Liver (tissue), 7 donors: ENCODE measurements at regions not wholly inside any gene's neighbourhood (a gene's known extent, or its start where the extent isn't known, plus 50 kb on each side); places are given as distances from the start of the nearest gene placed in this dataset.

Experiments used
- DNase-seq: peaks from one replicate; pipeline ENCODE4 v3.0.0-alpha.2; 2017; ENCODE audit warnings: low spot score
- H3K27ac ChIP-seq, 2 donors: one replicate each; pipeline ENCODE4 v1.7.0; 2013; ENCODE audit warnings: inconsistent platforms in 2 of 2, low read length in 2 of 2, control low read depth in 1 of 2, low read depth in 1 of 2, mild to moderate bottlenecking in 1 of 2
- H3K27me3 ChIP-seq, 4 donors: one replicate each; pipeline versions ENCODE4 v1.6.1 to v1.7.0; 2013; ENCODE audit warnings: low read length in 3 of 4, inconsistent platforms in 1 of 4, mild to moderate bottlenecking in 1 of 4, moderate library complexity in 1 of 4; ENCODE audit not compliant: control insufficient read depth in 4 of 4, insufficient read depth in 4 of 4
- H3K36me3 ChIP-seq, 4 donors: one replicate each; pipeline versions ENCODE4 v1.6.1 to v1.7.0; 2013; ENCODE audit warnings: low read length in 3 of 4, mild to moderate bottlenecking in 3 of 4, low read depth in 1 of 4, moderate library complexity in 1 of 4; ENCODE audit not compliant: control insufficient read depth in 4 of 4, insufficient read depth in 3 of 4
- H3K4me1 ChIP-seq, 4 donors: one replicate each; pipeline versions ENCODE4 v1.6.1 to v1.7.0; 2013; ENCODE audit warnings: low read length in 3 of 4, mild to moderate bottlenecking in 3 of 4, moderate library complexity in 1 of 4; ENCODE audit not compliant: control insufficient read depth in 4 of 4, insufficient read depth in 4 of 4
- H3K4me3 ChIP-seq, 3 donors: one replicate each; pipeline versions ENCODE4 v1.6.1 to v1.7.0; 2013; ENCODE audit warnings: low read length in 3 of 3, control low read depth in 1 of 3, low read depth in 1 of 3, mild to moderate bottlenecking in 1 of 3
- H3K9ac ChIP-seq, 2 donors: one replicate each; pipeline ENCODE4 v1.7.0; 2013; ENCODE audit warnings: low read length in 2 of 2, mild to moderate bottlenecking in 2 of 2, moderate library complexity in 2 of 2, control low read depth in 1 of 2, low read depth in 1 of 2
- H3K9me3 ChIP-seq, 4 donors: one replicate each; pipeline versions ENCODE4 v1.6.1 to v1.7.0; 2013; ENCODE audit warnings: low read length in 3 of 4; ENCODE audit not compliant: control insufficient read depth in 4 of 4
- ATF3 ChIP-seq: IDR thresholded peaks from 2 replicates; pipeline ENCODE4 v1.6.1; 2016; ENCODE audit warnings: antibody characterized with exemption
- EGR1 ChIP-seq, 2 donors: IDR thresholded peaks; 2 replicates each; pipeline ENCODE4 v1.6.1; 2016 to 2018; ENCODE audit warnings: antibody characterized with exemption in 2 of 2, low read depth in 2 of 2
- GABPA ChIP-seq, 2 donors: IDR thresholded peaks in 1 of 2; conservative IDR thresholded peaks in 1 of 2; 2 replicates each; pipeline ENCODE4 v1.6.1; 2016; ENCODE audit warnings: antibody characterized with exemption in 2 of 2, mild to moderate bottlenecking in 1 of 2, moderate library complexity in 1 of 2
- JUND ChIP-seq, 2 donors: IDR thresholded peaks; 2 replicates each; pipeline ENCODE4 v1.6.1; 2016; ENCODE audit warnings: antibody characterized with exemption in 2 of 2
- REST ChIP-seq: IDR thresholded peaks from 2 replicates; pipeline ENCODE4 v1.6.1; 2016; ENCODE audit warnings: antibody characterized with exemption, mild to moderate bottlenecking
- RXRA ChIP-seq, 2 donors: IDR thresholded peaks; 2 replicates each; pipeline ENCODE4 v1.6.1; 2017 to 2018; ENCODE audit warnings: antibody characterized with exemption in 2 of 2, mild to moderate bottlenecking in 1 of 2
- TAF1 ChIP-seq: conservative IDR thresholded peaks from 2 replicates; pipeline ENCODE4 v1.6.1; 2016; ENCODE audit warnings: antibody characterized with exemption, mild to moderate bottlenecking
- ZBTB33 ChIP-seq: IDR thresholded peaks from 2 replicates; pipeline ENCODE4 v1.6.1; 2016; ENCODE audit warnings: antibody characterized with exemption
- WGBS: extraction: QIAGEN DNeasy Blood & Tissue Kit; methylation state at CpG from one replicate; pipeline ENCODE4 v1.1.7; 2013; 5-methylcytosine and 5-hydroxymethylcytosine counted together
- TF ChIP-seq, protein P1 (sequence below): IDR thresholded peaks from 2 replicates; pipeline ENCODE4 v1.6.1; 2016; ENCODE audit warnings: antibody characterized with exemption
- donor health status: healthy.
- donor health status: healthy.
- donor health status: healthy.
- donor health status: healthy.

DNA sequence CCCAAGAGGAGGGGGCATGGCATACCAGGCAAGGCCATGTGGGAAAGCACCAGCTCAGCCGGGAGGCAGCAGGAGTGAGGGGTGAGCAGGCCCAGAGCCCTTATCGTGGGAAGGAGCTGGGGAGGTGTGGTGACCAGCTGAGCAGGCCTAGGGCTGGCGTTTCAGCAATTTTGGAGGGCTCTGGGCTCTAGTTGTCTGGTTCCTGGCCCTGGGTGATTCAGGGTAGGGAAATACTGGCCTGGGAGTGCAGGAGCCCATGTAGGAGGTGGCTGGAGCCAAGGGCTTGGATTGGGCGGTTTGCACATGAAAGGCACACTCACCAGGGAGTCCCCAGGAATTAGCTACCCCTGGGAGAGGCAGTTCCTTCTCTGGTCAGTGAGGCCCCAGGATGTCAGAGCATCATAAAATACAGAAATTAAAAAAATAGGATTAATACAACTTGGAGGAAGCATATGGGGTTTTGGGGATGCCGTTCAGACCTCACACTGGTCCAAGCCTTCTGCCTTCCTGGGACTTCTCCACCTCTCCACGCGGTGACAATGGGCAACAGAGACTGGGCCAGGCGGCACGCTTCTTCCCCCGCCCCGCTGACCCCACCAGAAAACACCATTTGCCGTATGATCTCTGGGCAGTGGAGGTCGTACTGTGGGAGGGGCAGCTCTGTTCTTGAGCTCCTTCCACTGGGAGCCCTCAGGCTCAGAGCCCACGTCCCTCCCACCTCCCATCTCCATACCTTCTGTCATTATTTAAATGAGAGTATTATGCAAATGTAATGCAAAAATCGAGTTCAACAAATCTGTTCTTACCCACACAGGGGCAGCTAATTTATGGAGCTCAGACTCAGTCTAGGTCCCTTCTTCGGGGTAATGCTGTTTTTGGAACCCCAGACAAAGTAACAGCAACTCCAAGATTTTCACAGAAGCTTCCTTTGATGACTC lies 133.0 kb upstream of the FAM20C start:
- Histone ChIP-seq H3K9me3 (no peaks in the 10 kb centered on the region), H3K27me3 (no peaks in the 10 kb centered on the region), H3K4me3 (no peak overlapping the region), H3K4me1 (peaks cover 0 to 3% (median 0%) of the 10 kb centered on the region in 4 donors), H3K36me3 (no peaks in the 10 kb centered on the region), H3K27ac (no peak overlapping the region), H3K9ac (no peak overlapping the region)
- WGBS: 79% methylated on average over 16 of the region's 16 CpGs
- DNase-seq: no peak
- TF ChIP-seq REST (no peak), RXRA (IDR thresholded peaks at IDR 0.05) (no peak)

- Histone ChIP-seq H3K4me1 (peaks cover 0 to 3% (median 0%) of the 10 kb centered on the region in 4 donors), H3K9me3 (no peaks in the 10 kb centered on the region), H3K27me3 (no peaks in the 10 kb centered on the region), H3K4me3 (no peak overlapping the region), H3K36me3 (no peaks in the 10 kb centered on the region), H3K27ac (no peak overlapping the region), H3K9ac (no peak overlapping the region)
- 85% methylated on average over 16 of the region's 16 CpGs for WGBS
- DNase-seq: no peak
- no peak for TF ChIP-seq ATF3
- TF ChIP-seq, protein P1, sequence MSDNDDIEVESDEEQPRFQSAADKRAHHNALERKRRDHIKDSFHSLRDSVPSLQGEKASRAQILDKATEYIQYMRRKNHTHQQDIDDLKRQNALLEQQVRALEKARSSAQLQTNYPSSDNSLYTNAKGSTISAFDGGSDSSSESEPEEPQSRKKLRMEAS: no peak
- no peak for TF ChIP-seq EGR1 (IDR thresholded peaks at IDR 0.05; ENCODE audit: low read depth in 2 of 2)
- no peak for TF ChIP-seq RXRA (IDR thresholded peaks at IDR 0.05)
- no peak for TF ChIP-seq GABPA (IDR thresholded peaks at IDR 0.05 in 1 of 2, conservative IDR thresholded peaks at IDR 0.05 in 1 of 2)
- TF ChIP-seq JUND (IDR thresholded peaks at IDR 0.05): no peak
- TF ChIP-seq TAF1: no peak
- no peak for TF ChIP-seq ZBTB33
Observed at GRCh38 chr7:60017-60675, 132.2 kb upstream of the FAM20C start.
